GM13977 (cell line): ENCODE measurements at regions not wholly inside any gene's neighbourhood (a gene's known extent, or its start where the extent isn't known, plus 50 kb on each side); places are given as distances from the start of the nearest gene placed in this dataset.

ENCODE experiments used
- DNase-seq: peaks from one replicate; pipeline ENCODE4 v3.0.0; 2012; ENCODE audit warnings: low spot score
- in situ Hi-C: fragments of 300-500 bp; cut with MboI; formaldehyde crosslinking; loops from one replicate; pipeline ENCODE4 v1.12.0; 2022; ENCODE audit warnings: low sequenced_read_pairs, low pct_unique_long_range_greater_than_20kb, mixed read lengths, inconsistent platforms; ENCODE audit not compliant: unreplicated experiment
- TF ChIP-seq, protein P1 (sequence below): IDR thresholded peaks from 2 replicates; pipeline ENCODE4 v1.5.1; 2012; ENCODE audit warnings: mild to moderate bottlenecking, control low read depth; ENCODE audit not compliant: insufficient read depth; ENCODE audit errors: extremely low read depth, missing control alignments

DNA sequence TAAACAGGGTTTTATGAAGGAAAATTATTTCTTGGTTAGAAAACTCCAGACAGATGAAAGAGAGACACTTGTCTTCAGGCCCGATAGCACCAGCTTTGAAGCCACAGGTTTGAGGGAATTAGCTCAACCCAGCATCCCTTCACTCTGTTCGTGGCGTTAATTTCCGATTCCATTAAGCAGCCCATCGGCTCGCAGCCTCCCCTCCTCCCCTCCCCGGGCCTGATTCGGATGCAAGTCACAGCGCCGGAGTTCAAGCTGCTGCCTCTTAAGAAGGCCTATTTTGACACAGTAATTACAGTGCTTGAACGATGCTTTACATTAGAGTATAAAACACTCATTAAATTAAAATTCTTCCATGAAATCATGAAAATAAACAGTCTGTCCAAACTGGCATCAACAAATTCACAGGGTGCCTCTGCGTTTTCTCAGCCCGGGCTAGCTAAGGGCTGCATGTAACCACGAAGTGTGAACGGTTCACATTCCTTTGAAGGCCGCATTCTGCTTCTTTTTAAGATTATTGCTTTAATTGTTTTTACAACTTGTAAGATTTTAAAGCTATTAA, 145.8 kb downstream of the DICER1 start:
- no peak for DNase-seq
- TF ChIP-seq, protein P1, sequence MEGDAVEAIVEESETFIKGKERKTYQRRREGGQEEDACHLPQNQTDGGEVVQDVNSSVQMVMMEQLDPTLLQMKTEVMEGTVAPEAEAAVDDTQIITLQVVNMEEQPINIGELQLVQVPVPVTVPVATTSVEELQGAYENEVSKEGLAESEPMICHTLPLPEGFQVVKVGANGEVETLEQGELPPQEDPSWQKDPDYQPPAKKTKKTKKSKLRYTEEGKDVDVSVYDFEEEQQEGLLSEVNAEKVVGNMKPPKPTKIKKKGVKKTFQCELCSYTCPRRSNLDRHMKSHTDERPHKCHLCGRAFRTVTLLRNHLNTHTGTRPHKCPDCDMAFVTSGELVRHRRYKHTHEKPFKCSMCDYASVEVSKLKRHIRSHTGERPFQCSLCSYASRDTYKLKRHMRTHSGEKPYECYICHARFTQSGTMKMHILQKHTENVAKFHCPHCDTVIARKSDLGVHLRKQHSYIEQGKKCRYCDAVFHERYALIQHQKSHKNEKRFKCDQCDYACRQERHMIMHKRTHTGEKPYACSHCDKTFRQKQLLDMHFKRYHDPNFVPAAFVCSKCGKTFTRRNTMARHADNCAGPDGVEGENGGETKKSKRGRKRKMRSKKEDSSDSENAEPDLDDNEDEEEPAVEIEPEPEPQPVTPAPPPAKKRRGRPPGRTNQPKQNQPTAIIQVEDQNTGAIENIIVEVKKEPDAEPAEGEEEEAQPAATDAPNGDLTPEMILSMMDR: no peak
- in situ Hi-C loops: no loop called here

DNA sequence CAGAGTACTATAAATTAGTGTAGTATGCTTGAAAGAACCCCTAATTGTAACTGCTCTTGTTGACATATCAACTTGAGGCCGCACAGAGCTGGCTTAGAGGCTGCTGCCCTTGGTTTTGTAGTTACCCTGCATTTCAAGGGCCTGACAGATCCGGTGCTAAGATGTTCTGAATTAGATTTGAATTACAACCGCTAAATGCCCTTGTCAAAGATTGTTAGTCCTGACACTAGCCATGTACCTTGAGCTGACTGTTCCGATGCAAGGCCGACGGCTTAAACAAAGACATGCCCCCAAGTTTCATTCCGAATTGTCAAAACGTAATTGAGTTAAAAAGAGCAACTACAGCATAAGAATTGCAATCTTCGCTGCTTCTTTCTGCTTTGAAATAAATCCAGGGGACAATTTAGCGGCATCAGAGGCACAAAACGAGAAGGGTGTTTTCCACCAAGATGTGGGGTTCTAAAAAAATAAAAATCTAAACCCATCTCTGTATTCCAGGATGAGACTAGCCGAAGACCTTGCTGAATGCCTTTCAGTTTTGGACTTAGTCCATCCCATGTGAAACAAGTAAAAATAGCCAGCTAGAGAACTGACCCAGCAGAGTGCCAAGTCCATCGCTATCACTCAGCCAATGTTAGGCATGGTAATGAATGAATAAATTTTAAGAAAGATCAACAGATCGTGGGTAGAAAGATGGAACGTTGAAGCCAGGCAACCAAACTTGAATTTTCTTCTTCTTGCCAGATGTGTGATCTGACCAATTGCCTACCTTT, 148.7 kb downstream of the DICER1 start:
- in situ Hi-C loops: no loop called here
- no peak for DNase-seq
- TF ChIP-seq, protein P1: no peak

DNA sequence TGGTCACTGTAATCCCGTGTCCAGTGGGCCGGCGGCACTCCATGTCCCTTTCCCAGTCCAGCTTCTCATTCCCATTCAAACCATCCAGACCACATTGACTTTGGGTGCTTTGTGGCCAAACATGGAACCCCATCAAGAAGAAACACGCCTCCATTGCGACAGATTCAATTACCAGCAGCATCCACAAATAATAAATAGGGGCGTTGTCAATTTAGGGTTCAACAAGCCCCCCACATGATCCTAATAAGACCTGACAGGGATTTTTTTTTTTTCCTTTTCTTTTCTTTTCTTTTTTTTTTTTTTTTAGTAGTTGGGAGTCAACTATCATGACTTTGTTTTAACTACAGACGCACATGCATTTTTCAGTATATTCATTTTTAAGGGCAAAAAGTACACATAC, 149.4 kb downstream of the DICER1 start:
- in situ Hi-C loops: no loop called here
- TF ChIP-seq, protein P1: no peak
- DNase-seq: no peak

DNA sequence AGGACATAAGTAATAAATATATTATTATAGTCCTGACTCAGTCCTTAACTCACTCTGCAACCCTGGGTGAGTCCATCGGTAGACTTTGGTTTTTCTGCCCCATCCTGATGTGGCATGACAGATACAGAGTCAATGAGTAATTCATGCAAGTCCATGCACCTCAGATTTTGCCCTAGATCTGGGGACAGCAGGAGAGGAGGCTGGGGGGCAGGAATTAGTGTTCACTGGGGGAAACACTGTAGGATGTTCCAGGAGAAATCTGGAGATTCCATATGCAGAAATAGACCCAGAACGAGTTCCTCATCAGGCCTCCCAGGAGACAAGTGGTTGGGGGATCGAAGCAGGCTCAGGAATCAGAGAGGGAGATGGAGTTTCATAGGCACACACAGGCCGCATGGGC, 150.8 kb downstream of the DICER1 start:
- TF ChIP-seq, protein P1: no peak
- DNase-seq: no peak
- in situ Hi-C loops: no loop called here

DNA sequence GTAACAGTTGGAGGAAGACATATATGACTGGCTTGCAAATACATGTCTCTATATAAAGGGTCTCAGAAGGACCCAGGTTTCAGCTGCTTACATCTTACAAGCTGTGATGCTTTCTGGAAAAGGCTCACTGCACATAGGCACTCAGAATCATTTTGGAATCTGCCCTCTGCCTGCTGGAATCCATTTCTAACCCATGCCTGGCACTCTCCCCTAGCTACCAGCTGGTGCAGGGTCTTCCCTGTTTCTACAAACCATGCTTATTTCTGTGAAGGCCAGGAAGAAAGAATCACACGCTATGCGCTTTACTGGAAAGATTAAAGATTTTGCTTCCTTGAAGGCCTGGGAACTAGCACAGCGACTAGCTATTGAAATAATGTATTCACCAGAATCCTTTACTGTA, 151.3 kb downstream of the DICER1 start:
- TF ChIP-seq, protein P1: no peak
- DNase-seq: no peak
- in situ Hi-C loops: no loop called here

DNA sequence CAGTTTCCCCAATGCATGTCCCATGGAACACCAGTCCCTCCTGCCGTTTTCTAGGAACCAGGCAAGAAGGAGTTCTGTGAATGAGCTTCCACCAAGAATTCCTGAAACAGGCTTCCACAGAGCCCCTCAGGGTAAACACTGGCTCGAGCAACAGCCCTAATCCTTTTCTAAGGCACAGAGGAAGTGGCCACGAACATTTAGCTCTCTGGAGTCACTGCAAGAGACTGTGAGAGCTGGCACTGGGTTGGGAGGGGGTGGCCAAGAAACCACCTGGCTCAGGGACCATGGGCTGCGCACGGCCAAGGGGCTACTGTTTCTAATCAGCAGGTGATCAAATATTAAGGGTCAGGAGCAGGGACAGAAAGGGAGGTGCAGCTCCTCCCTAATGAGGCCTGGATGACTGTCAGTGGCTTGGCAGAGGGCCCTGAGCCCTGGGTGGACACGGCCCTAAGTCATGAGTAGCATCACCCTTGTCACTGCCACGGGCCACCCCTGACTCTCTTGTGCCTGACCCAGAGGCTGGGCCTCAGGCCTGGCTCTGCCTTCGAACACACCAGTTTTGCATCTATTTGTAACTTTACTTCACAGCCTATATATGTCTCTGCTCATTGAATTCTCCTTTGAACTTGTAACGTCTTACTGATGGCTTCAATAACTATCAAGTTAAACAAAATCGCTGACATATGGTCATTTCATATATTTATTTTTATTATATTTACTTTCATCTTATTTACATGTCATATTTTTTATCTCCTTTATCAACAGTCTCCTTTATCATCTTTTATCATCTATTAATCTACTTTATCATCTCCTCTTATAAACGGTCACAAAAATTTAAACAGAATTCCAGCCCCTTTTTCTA, 154.0 kb downstream of the DICER1 start:
- in situ Hi-C loops: no loop called here
- TF ChIP-seq, protein P1: no peak
- DNase-seq: no peak
